ENCODE measurements at regions not wholly inside any gene's neighbourhood (a gene's known extent, or its start where the extent isn't known, plus 50 kb on each side); places are given as distances from the start of the nearest gene placed in this dataset.

GRCh38 chr14:71620401-71620800, 311.8 kb upstream of the RGS6 start:
- Histone ChIP-seq H2BK20ac (ENCODE audit: low read depth, low read length, poor library complexity, severe bottlenecking) (no peak overlapping the region), H3K9me3 (ENCODE audit: control insufficient read depth, low read depth, low read length) (no peaks in the 10 kb centered on the region), H2BK12ac (ENCODE audit: insufficient read length, low read depth, low read length) (no peak overlapping the region), H3K4me1 (ENCODE audit: insufficient read depth, low read length) (peaks cover 3% of the 10 kb centered on the region; the same call in 1 of the 2 replicates), H3K23ac (ENCODE audit: insufficient read length, low read depth, low read length) (no peak overlapping the region), H3K14ac (ENCODE audit: insufficient read depth, low read length) (no peak overlapping the region), H3K27me3 (ENCODE audit: insufficient read depth, low read length) (no peaks in the 10 kb centered on the region), H3K79me2 (ENCODE audit: insufficient read depth, low read length) (no peaks in the 10 kb centered on the region), H2BK15ac (ENCODE audit: low read depth, low read length) (no peak overlapping the region), H3K4me2 (ENCODE audit: insufficient read depth, insufficient read length, low read length) (no peak overlapping the region), H3K56ac (ENCODE audit: insufficient read length, low read depth, low read length) (no peak overlapping the region), H3K4ac (ENCODE audit: low read depth, low read length) (no peak overlapping the region), H3K79me1 (ENCODE audit: insufficient read depth, low read depth, low read length, poor library complexity, severe bottlenecking) (no peaks in the 10 kb centered on the region), H4K20me1 (ENCODE audit: control insufficient read depth, insufficient read depth, insufficient read length) (no peaks in the 10 kb centered on the region), H3K9ac (ENCODE audit: extremely low read depth, insufficient read length, low read length) (no peak overlapping the region), H2AK5ac (ENCODE audit: insufficient read length, low read length) (no peak overlapping the region), H3K27ac (ENCODE audit: insufficient read length, low read depth, low read length) (no peak overlapping the region), H2BK120ac (ENCODE audit: low read depth, low read length, poor library complexity, severe bottlenecking) (no peak overlapping the region), H3K23me2 (ENCODE audit: insufficient read length, low read depth, low read length, poor library complexity, severe bottlenecking) (no peaks in the 10 kb centered on the region), H3T11ph (ENCODE audit: low read length) (no peak overlapping the region), H2AFZ (ENCODE audit: low read length) (no peak overlapping the region), H3K18ac (ENCODE audit: insufficient read length, low read depth, low read length) (no peak overlapping the region), H4K8ac (replicated peaks; ENCODE audit: insufficient read length, low read depth, low read length) (no peak overlapping the region), H2BK5ac (ENCODE audit: insufficient read length, low read length) (no peak overlapping the region), H4K5ac (ENCODE audit: insufficient read length, low read depth, low read length) (no peak overlapping the region), H4K91ac (ENCODE audit: insufficient read length, low read depth, low read length) (no peak overlapping the region)
- no peak for DNase-seq
- TF ChIP-seq CTCF (conservative IDR thresholded peaks at IDR 0.05): no peak
- no peaks in the 10 kb centered on the region for H3K9me3 Mint-ChIP-seq
- no CpG with 5 or more reads among the region's 2 CpGs for WGBS (ENCODE audit: extremely low coverage, insufficient read length, low lambda C conversion rate)
- no peak overlapping the region for H3K4me3 Mint-ChIP-seq
- peak overlapping the region in 1 of 3 experiments; percentile 15; a peak in 1 of 7 replicates for H3K27ac Mint-ChIP-seq
- peaks cover 25 to 28% of the 10 kb centered on the region in 2 experiments for H3K4me1 Mint-ChIP-seq
- no peaks in the 10 kb centered on the region for H3K27me3 Mint-ChIP-seq (ENCODE audit: low read depth)
- H3K36me3 Mint-ChIP-seq (ENCODE audit: insufficient read depth in 1 of 3, low read depth in 3 of 3): peaks cover 3 to 37% (median 21%) of the 10 kb centered on the region in 3 experiments; a peak in 6 of 7 replicates
